ENCODE measurements at regions not wholly inside any gene's neighbourhood (a gene's known extent, or its start where the extent isn't known, plus 50 kb on each side); places are given as distances from the start of the nearest gene placed in this dataset.

GRCh38 chr5:98042521-98042920 is 730.9 kb upstream of the RGMB start:
- no peak for TF ChIP-seq REST (IDR thresholded peaks at IDR 0.05; ENCODE audit: insufficient read depth in 1 of 2, low read depth in 2 of 2, low read length in 2 of 2)
- no peak for TF ChIP-seq POLR2AphosphoS5 (IDR thresholded peaks at IDR 0.05; ENCODE audit: low read depth, low read length)

DNA sequence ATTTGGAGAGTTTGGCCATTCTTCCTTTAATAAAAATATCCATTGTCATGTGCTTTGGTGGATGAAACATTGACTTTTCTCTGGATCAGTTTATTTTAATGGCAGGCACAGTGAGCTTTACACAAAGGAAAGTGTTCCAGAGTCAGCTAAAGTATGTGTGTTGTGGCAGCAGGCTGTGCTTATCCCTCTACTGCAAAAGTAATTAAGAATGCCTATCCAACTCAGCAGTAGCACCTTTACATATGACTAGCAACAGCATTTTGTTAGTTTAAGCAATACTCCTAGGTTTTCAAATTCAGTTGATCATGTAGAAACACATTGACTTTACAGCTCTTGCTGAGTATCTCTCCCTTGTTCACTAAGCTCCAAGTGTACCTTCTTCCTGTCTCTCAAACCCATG is 730.5 kb upstream of the RGMB start:
- TF ChIP-seq REST (IDR thresholded peaks at IDR 0.05; ENCODE audit: insufficient read depth in 1 of 2, low read depth in 2 of 2, low read length in 2 of 2) (no peak), TAF1 (IDR thresholded peaks at IDR 0.05; ENCODE audit: borderline replicate concordance, insufficient read depth, low read length) (no peak), SIN3A (IDR thresholded peaks at IDR 0.05; ENCODE audit: borderline replicate concordance, insufficient read depth, low read length) (no peak), FOXP2 (optimal IDR thresholded peaks at IDR 0.05; ENCODE audit: borderline replicate concordance, extremely low read depth, extremely low read length, insufficient read depth) (no peak), POLR2AphosphoS5 (IDR thresholded peaks at IDR 0.05; ENCODE audit: low read depth, low read length) (no peak)

GRCh38 chr5:98050583-98050982 is 722.9 kb upstream of the RGMB start:
- no peak for TF ChIP-seq REST (IDR thresholded peaks at IDR 0.05; ENCODE audit: insufficient read depth in 1 of 2, low read depth in 2 of 2, low read length in 2 of 2)
- no peak for TF ChIP-seq SIN3A (IDR thresholded peaks at IDR 0.05; ENCODE audit: borderline replicate concordance, insufficient read depth, low read length)
- TF ChIP-seq POLR2AphosphoS5 (IDR thresholded peaks at IDR 0.05; ENCODE audit: low read depth, low read length) = no peak
- TF ChIP-seq FOXP2 (optimal IDR thresholded peaks at IDR 0.05; ENCODE audit: borderline replicate concordance, extremely low read depth, extremely low read length, insufficient read depth) = no peak
- no peak for TF ChIP-seq TAF1 (IDR thresholded peaks at IDR 0.05; ENCODE audit: borderline replicate concordance, insufficient read depth, low read length)

GRCh38 chr5:98053170-98053569 is 720.3 kb upstream of the RGMB start:
- TF ChIP-seq REST (IDR thresholded peaks at IDR 0.05; ENCODE audit: insufficient read depth in 1 of 2, low read depth in 2 of 2, low read length in 2 of 2) = no peak
- TF ChIP-seq SIN3A (IDR thresholded peaks at IDR 0.05; ENCODE audit: borderline replicate concordance, insufficient read depth, low read length) = no peak
- no peak for TF ChIP-seq TAF1 (IDR thresholded peaks at IDR 0.05; ENCODE audit: borderline replicate concordance, insufficient read depth, low read length)
- TF ChIP-seq FOXP2 (optimal IDR thresholded peaks at IDR 0.05; ENCODE audit: borderline replicate concordance, extremely low read depth, extremely low read length, insufficient read depth) = no peak
- no peak for TF ChIP-seq POLR2AphosphoS5 (IDR thresholded peaks at IDR 0.05; ENCODE audit: low read depth, low read length)

- TF ChIP-seq TAF1 (IDR thresholded peaks at IDR 0.05; ENCODE audit: borderline replicate concordance, insufficient read depth, low read length) (no peak), SIN3A (IDR thresholded peaks at IDR 0.05; ENCODE audit: borderline replicate concordance, insufficient read depth, low read length) (no peak), FOXP2 (optimal IDR thresholded peaks at IDR 0.05; ENCODE audit: borderline replicate concordance, extremely low read depth, extremely low read length, insufficient read depth) (no peak), REST (IDR thresholded peaks at IDR 0.05; ENCODE audit: insufficient read depth in 1 of 2, low read depth in 2 of 2, low read length in 2 of 2) (no peak), POLR2AphosphoS5 (IDR thresholded peaks at IDR 0.05; ENCODE audit: low read depth, low read length) (no peak)
Measured at GRCh38 chr5:98060148-98060547, 713.3 kb upstream of the RGMB start.
